ENCODE measurements at regions not wholly inside any gene's neighbourhood (a gene's known extent, or its start where the extent isn't known, plus 50 kb on each side); places are given as distances from the start of the nearest gene placed in this dataset.

DNA sequence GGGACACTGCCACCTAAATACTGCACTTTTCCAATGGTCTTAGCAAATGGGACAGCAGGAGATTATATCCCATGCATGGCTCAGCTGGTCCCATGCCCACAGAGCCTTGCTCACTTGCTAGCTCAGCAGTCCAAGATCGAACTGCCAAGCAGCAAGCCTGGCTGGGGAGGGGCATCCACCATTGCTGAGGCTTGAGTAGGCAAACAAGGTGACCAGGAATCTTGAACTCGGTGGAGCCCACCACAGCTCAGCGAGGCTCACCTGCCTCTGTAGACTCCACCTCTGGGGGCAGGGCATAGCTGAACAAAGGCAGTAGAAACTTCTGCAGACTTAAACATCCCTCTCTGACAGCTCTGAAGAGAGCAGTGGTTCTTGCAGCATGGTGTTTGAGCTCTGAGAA is 370.8 kb upstream of the MGAT4C start:
- H3K4me3 Mint-ChIP-seq (ENCODE audit: unreplicated experiment), result no peak overlapping the region

DNA sequence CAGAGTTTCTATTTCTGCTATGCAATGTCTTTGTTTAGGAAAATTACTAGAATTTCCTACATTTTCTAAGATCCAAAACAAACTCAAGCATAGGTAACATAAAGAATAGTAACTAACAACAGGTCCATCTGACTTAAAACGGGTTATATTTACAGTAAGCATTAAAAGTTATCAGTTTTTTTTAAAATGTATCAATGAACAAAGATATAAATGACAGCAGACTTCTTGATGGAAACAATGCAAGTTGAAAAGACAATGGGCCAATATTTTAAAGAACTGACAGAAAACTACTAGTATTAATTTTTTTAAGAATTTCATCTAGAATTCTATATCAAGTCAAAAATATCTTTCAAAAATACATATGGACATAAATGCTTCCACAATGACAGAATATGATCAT is 367.1 kb upstream of the MGAT4C start:
- no peak for DNase-seq (ENCODE audit: low spot score)
- Mint-ChIP-seq H3K27ac (ENCODE audit: unreplicated experiment) (no peak overlapping the region), H3K27me3 (ENCODE audit: unreplicated experiment) (no peaks in the 10 kb centered on the region), H3K36me3 (ENCODE audit: low read depth, unreplicated experiment) (no peaks in the 10 kb centered on the region), H3K9me3 (ENCODE audit: unreplicated experiment) (peaks cover 3% of the 10 kb centered on the region), H3K4me1 (ENCODE audit: unreplicated experiment) (no peaks in the 10 kb centered on the region), H3K4me3 (ENCODE audit: unreplicated experiment) (no peak overlapping the region)
- TF ChIP-seq, protein P1, sequence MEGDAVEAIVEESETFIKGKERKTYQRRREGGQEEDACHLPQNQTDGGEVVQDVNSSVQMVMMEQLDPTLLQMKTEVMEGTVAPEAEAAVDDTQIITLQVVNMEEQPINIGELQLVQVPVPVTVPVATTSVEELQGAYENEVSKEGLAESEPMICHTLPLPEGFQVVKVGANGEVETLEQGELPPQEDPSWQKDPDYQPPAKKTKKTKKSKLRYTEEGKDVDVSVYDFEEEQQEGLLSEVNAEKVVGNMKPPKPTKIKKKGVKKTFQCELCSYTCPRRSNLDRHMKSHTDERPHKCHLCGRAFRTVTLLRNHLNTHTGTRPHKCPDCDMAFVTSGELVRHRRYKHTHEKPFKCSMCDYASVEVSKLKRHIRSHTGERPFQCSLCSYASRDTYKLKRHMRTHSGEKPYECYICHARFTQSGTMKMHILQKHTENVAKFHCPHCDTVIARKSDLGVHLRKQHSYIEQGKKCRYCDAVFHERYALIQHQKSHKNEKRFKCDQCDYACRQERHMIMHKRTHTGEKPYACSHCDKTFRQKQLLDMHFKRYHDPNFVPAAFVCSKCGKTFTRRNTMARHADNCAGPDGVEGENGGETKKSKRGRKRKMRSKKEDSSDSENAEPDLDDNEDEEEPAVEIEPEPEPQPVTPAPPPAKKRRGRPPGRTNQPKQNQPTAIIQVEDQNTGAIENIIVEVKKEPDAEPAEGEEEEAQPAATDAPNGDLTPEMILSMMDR (IDR thresholded peaks at IDR 0.05; ENCODE audit: unreplicated experiment), result no peak

More for the DNA sequence above, 370.8 kb upstream of the MGAT4C start:
- H3K9me3 Mint-ChIP-seq (ENCODE audit: unreplicated experiment), result peaks cover 3% of the 10 kb centered on the region
- no peaks in the 10 kb centered on the region for H3K36me3 Mint-ChIP-seq (ENCODE audit: low read depth, unreplicated experiment)
- no peak overlapping the region for H3K27ac Mint-ChIP-seq (ENCODE audit: unreplicated experiment)
- TF ChIP-seq, protein P1 (IDR thresholded peaks at IDR 0.05; ENCODE audit: unreplicated experiment), result no peak
- H3K4me1 Mint-ChIP-seq (ENCODE audit: unreplicated experiment), result no peaks in the 10 kb centered on the region
- no peaks in the 10 kb centered on the region for H3K27me3 Mint-ChIP-seq (ENCODE audit: unreplicated experiment)
- no peak for DNase-seq (ENCODE audit: low spot score)

DNA sequence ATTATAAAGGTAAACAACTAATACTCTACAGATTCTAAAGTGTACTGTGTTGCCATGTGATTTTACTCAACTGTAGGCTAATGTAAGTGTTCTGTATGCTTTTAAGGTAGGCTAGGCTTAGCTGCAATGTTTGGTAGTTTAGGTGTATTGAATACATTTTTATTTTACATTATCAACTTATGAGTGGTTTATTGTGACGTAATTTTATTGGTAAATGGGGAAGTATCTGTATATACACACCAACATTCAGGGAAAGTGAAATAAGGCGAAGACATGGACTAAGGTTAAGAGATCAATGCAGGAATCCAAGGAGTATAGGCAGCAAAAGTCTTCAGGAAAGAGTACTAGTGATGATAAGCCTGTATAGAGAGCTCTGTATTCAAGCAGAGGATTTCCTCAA is 365.8 kb upstream of the MGAT4C start:
- no peaks in the 10 kb centered on the region for H3K36me3 Mint-ChIP-seq (ENCODE audit: low read depth, unreplicated experiment)
- H3K4me3 Mint-ChIP-seq (ENCODE audit: unreplicated experiment), result no peak overlapping the region
- no peaks in the 10 kb centered on the region for H3K4me1 Mint-ChIP-seq (ENCODE audit: unreplicated experiment)
- TF ChIP-seq, protein P1 (IDR thresholded peaks at IDR 0.05; ENCODE audit: unreplicated experiment), result no peak
- DNase-seq (ENCODE audit: low spot score), result no peak
- no peaks in the 10 kb centered on the region for H3K27me3 Mint-ChIP-seq (ENCODE audit: unreplicated experiment)
- no peak overlapping the region for H3K27ac Mint-ChIP-seq (ENCODE audit: unreplicated experiment)
- peaks cover 3% of the 10 kb centered on the region for H3K9me3 Mint-ChIP-seq (ENCODE audit: unreplicated experiment)

DNA sequence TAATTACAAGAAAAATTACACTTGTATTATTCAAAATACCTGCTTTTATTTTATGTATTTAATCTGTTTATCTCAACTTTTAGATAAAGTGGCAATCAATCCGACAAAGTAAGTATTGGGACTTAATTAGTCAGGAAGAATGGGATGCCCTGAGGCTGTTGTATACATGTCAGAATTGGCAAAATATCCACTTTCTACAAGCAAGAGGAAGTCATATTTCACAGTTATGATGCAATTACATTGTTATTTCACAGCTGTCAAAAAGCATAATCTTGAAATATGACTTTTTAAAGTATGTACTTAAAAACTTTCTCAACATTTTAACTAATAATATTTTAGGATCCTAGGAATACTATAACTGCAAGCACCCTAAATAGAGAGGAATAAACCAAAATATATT is 357.1 kb upstream of the MGAT4C start:
- DNase-seq (ENCODE audit: low spot score), result no peak
- Mint-ChIP-seq H3K4me3 (ENCODE audit: unreplicated experiment) (no peak overlapping the region), H3K9me3 (ENCODE audit: unreplicated experiment) (no peaks in the 10 kb centered on the region), H3K36me3 (ENCODE audit: low read depth, unreplicated experiment) (no peaks in the 10 kb centered on the region), H3K27ac (ENCODE audit: unreplicated experiment) (no peak overlapping the region), H3K4me1 (ENCODE audit: unreplicated experiment) (no peaks in the 10 kb centered on the region), H3K27me3 (ENCODE audit: unreplicated experiment) (no peaks in the 10 kb centered on the region)
- TF ChIP-seq, protein P1 (IDR thresholded peaks at IDR 0.05; ENCODE audit: unreplicated experiment), result no peak

DNA sequence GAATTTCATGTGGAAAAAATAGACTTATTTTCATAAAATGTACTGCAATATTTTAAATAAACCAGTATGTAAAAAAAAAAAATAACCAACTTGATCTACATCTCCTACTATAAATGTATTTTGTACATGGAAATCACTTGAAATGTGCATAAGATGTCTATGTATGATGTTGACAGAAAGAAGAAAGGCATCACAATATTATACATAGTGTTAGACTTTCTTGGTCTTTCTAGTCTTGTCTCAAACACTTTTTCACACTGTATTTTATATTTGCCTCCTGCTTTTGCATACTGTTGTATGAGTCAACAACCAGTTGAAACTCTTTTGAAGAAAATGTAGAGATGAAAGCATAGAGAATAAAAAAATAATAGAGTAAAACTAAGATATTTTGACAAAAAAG is 352.4 kb upstream of the MGAT4C start:
- Mint-ChIP-seq H3K9me3 (ENCODE audit: unreplicated experiment) (no peaks in the 10 kb centered on the region), H3K27me3 (ENCODE audit: unreplicated experiment) (no peaks in the 10 kb centered on the region), H3K36me3 (ENCODE audit: low read depth, unreplicated experiment) (no peaks in the 10 kb centered on the region), H3K4me3 (ENCODE audit: unreplicated experiment) (no peak overlapping the region), H3K27ac (ENCODE audit: unreplicated experiment) (no peak overlapping the region), H3K4me1 (ENCODE audit: unreplicated experiment) (no peaks in the 10 kb centered on the region)
- TF ChIP-seq, protein P1 (IDR thresholded peaks at IDR 0.05; ENCODE audit: unreplicated experiment), result no peak
- no peak for DNase-seq (ENCODE audit: low spot score)
